Central memory CD8-positive, alpha-beta T cell (primary cell): ENCODE measurements at regions not wholly inside any gene's neighbourhood (a gene's known extent, or its start where the extent isn't known, plus 50 kb on each side); places are given as distances from the start of the nearest gene placed in this dataset.
"Not testable (repeated sequence)": the region's sequence is repeated elsewhere in the genome, so short reads cannot be mapped to it uniquely, and the experiment has no call there.

Source experiments
- ATAC-seq: fragments of 150-1000 bp; cut with Tn5 transposase; replicated peaks from 2 replicates; pipeline ENCODE4 v1.10.0; 2022; ENCODE audit warnings: mild to moderate bottlenecking, moderate FRiP score, moderate number of reproducible peaks; ENCODE audit not compliant: poor library complexity, severe bottlenecking; ENCODE audit errors: extremely low read depth
- DNase-seq, 2 donors: peaks; one replicate each; pipeline ENCODE4 v3.0.0; 2021; ENCODE audit warnings: low spot score in 2 of 2
- H3K27ac Mint-ChIP-seq: one replicate; pipeline ENCODE4 v1.8.0; 2022; ENCODE audit warnings: low read depth, mild to moderate bottlenecking, moderate library complexity, mixed read lengths
- H3K27me3 Mint-ChIP-seq: one replicate; pipeline ENCODE4 v1.8.0; 2022; ENCODE audit warnings: mixed read lengths
- H3K36me3 Mint-ChIP-seq: one replicate; pipeline ENCODE4 v1.8.0; 2022; ENCODE audit warnings: mild to moderate bottlenecking, moderate library complexity, mixed read lengths; ENCODE audit not compliant: insufficient read depth
- H3K4me1 Mint-ChIP-seq: one replicate; pipeline ENCODE4 v1.8.0; 2022; ENCODE audit warnings: mixed read lengths
- H3K4me3 Mint-ChIP-seq: one replicate; pipeline ENCODE4 v1.8.0; 2022; ENCODE audit warnings: mild to moderate bottlenecking, moderate library complexity, mixed read lengths
- H3K9me3 Mint-ChIP-seq: one replicate; pipeline ENCODE4 v1.8.0; 2022; ENCODE audit warnings: mixed read lengths

DNA sequence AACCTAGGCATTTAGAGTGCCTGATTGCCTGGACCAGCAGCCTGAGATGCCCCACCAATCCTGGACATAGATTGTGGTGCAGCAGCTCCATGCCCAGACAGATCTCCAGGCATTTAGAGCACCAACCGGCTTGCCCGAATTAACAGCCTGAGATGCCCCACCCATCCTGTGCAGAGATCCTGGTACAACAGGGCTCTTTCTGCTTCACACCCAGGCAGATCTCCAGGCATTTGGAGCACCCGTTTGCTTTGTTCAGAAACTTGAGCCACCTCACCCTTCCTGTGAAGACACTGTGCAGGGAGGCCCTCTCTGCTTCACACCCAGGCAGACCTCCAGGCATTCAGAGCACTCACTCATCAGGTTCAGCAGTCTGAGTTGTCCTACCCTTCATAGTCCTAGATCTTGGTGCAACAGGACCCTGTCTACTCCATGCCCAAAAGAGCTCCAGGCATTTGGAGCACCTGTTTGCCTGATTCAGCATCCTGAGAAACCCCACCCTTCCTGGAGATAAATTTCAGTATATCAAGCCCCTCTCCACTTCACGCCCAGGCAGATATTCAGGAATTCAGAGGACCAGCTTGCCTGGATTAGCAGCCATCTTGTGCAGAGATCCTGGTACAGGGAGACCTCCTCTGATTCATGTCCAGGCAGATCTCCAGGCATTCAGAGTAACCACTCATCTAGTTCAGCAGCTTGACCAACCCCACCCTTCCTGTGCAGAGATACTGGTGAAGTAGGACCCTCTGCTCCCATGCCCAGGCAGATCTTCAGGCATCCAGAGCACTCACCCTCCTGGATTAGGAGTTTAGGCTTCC lies 189.2 kb upstream of the FERMT1 start:
- Mint-ChIP-seq H3K4me1 (no peaks in the 10 kb centered on the region), H3K27ac (no peak overlapping the region), H3K4me3 (no peak overlapping the region), H3K27me3 (no peaks in the 10 kb centered on the region), H3K9me3 (peaks cover 20% of the 10 kb centered on the region), H3K36me3 (peaks cover 1% of the 10 kb centered on the region)
- ATAC-seq (no peak), DNase-seq (no peak)

- ATAC-seq, result no peak
- H3K27me3 Mint-ChIP-seq, result no peaks in the 10 kb centered on the region
- peaks cover 1% of the 10 kb centered on the region for H3K36me3 Mint-ChIP-seq
- no peak overlapping the region for H3K4me3 Mint-ChIP-seq
- H3K27ac Mint-ChIP-seq, result no peak overlapping the region
- H3K4me1 Mint-ChIP-seq, result no peaks in the 10 kb centered on the region
- H3K9me3 Mint-ChIP-seq, result peaks cover 20% of the 10 kb centered on the region
- DNase-seq, result no peak
Observed at GRCh38 chr20:6311097-6311496, 188.3 kb upstream of the FERMT1 start.

- H3K4me1 Mint-ChIP-seq, result no peaks in the 10 kb centered on the region
- no peak overlapping the region for H3K4me3 Mint-ChIP-seq
- H3K9me3 Mint-ChIP-seq, result peaks cover 11% of the 10 kb centered on the region
- no peak overlapping the region for H3K27ac Mint-ChIP-seq
- no peaks in the 10 kb centered on the region for H3K27me3 Mint-ChIP-seq
- H3K36me3 Mint-ChIP-seq, result no peaks in the 10 kb centered on the region
- ATAC-seq (no peak), DNase-seq (no peak)
Observed at GRCh38 chr20:6305536-6305935, 182.7 kb upstream of the FERMT1 start.

GRCh38 chr20:6302041-6302440 lies 179.2 kb upstream of the FERMT1 start:
- H3K4me3 Mint-ChIP-seq, result no peak overlapping the region
- H3K9me3 Mint-ChIP-seq, result peaks cover 4% of the 10 kb centered on the region
- no peaks in the 10 kb centered on the region for H3K4me1 Mint-ChIP-seq
- DNase-seq (no peak), ATAC-seq (no peak)
- no peaks in the 10 kb centered on the region for H3K36me3 Mint-ChIP-seq
- H3K27me3 Mint-ChIP-seq, result no peaks in the 10 kb centered on the region
- no peak overlapping the region for H3K27ac Mint-ChIP-seq

GRCh38 chr20:6299456-6299855 lies 176.6 kb upstream of the FERMT1 start:
- Mint-ChIP-seq H3K4me3 (no peak overlapping the region), H3K36me3 (no peaks in the 10 kb centered on the region), H3K27ac (no peak overlapping the region), H3K9me3 (peaks cover 12% of the 10 kb centered on the region), H3K27me3 (no peaks in the 10 kb centered on the region), H3K4me1 (no peaks in the 10 kb centered on the region)
- DNase-seq (no peak), ATAC-seq (no peak)

- H3K9me3 Mint-ChIP-seq, result peaks cover 7% of the 10 kb centered on the region
- ATAC-seq (no peak), DNase-seq (no peak)
- no peaks in the 10 kb centered on the region for H3K27me3 Mint-ChIP-seq
- H3K4me1 Mint-ChIP-seq, result no peaks in the 10 kb centered on the region
- no peak overlapping the region for H3K27ac Mint-ChIP-seq
- no peaks in the 10 kb centered on the region for H3K36me3 Mint-ChIP-seq
- H3K4me3 Mint-ChIP-seq, result no peak overlapping the region
Observed at GRCh38 chr20:6298049-6298448, 175.2 kb upstream of the FERMT1 start.

DNA sequence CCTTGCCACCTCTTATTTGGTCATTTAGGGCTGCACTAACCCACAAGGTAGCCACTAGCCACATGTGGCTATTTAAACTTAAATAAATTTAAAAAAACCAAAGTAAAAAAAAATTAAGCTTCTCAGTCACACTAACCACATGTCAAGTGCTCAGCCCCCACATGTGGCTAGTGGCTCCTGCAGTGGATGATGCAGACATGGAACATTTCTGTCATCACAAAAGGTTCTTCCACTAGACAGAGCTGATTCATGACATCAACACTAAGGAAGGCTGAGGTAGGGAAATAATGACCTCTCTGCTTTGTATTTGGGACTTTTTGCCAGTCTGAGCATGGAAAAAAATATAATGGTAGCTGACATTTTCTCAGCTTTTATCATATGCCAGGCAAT lies 173.0 kb upstream of the FERMT1 start:
- Mint-ChIP-seq H3K36me3 (no peaks in the 10 kb centered on the region), H3K27ac (no peak overlapping the region), H3K9me3 (peaks cover 7% of the 10 kb centered on the region), H3K27me3 (no peaks in the 10 kb centered on the region), H3K4me1 (no peaks in the 10 kb centered on the region), H3K4me3 (no peak overlapping the region)
- ATAC-seq (no peak), DNase-seq (no peak)

GRCh38 chr20:6295127-6295866 lies 172.5 kb upstream of the FERMT1 start:
- ATAC-seq, result no peak
- no peaks in the 10 kb centered on the region for H3K36me3 Mint-ChIP-seq
- H3K4me1 Mint-ChIP-seq, result no peaks in the 10 kb centered on the region
- no peaks in the 10 kb centered on the region for H3K27me3 Mint-ChIP-seq
- no peak overlapping the region for H3K4me3 Mint-ChIP-seq
- no peak overlapping the region for H3K27ac Mint-ChIP-seq
- no peak for DNase-seq
- H3K9me3 Mint-ChIP-seq, result peaks cover 7% of the 10 kb centered on the region

DNA sequence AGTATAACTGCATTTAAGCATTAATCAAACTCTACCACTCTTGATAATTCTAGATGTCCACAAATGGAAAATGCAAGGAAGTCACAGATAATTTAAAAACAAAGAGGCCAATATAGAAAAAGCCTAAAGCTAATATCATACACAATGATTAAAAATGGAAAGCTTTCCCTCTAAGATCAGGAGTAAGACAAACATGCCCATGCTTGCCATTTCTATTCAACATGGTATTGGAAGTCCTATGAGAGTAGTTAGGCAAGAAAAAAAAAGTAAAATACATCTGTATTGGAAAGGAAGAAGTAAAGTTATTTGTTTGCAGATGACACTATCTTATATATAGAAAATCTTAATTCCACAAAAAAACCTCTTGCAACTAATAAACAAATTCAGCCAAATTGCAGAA lies 164.6 kb upstream of the FERMT1 start:
- H3K9me3 Mint-ChIP-seq, result peaks cover 4% of the 10 kb centered on the region
- no peaks in the 10 kb centered on the region for H3K36me3 Mint-ChIP-seq
- H3K27ac Mint-ChIP-seq, result no peak overlapping the region
- no peak for ATAC-seq
- H3K27me3 Mint-ChIP-seq, result no peaks in the 10 kb centered on the region
- no peak overlapping the region for H3K4me3 Mint-ChIP-seq
- H3K4me1 Mint-ChIP-seq, result no peaks in the 10 kb centered on the region
- no peak for DNase-seq

DNA sequence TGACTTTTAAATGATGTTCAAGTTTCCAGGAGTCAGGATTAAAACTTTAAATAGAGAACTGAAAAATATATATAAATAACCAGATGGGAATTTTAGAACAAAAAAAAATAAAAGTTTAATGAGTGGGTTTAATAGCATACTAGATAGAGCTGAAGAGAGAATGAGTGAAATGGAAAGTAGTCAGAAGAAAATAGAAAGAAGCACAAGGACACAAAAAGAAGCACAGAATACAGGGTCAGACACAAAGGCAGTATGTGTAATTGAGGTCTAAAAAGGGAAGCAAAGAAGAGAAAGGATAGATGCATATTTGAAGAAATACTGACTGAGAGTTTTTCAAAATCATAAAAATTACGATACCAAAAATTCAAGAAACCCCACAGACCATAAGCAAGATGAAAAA lies 159.8 kb upstream of the FERMT1 start:
- Mint-ChIP-seq H3K27me3 (no peaks in the 10 kb centered on the region), H3K27ac (no peak overlapping the region), H3K36me3 (no peaks in the 10 kb centered on the region), H3K9me3 (peaks cover 6% of the 10 kb centered on the region), H3K4me1 (no peaks in the 10 kb centered on the region), H3K4me3 (no peak overlapping the region)
- DNase-seq, result no peak
- ATAC-seq, result no peak

DNA sequence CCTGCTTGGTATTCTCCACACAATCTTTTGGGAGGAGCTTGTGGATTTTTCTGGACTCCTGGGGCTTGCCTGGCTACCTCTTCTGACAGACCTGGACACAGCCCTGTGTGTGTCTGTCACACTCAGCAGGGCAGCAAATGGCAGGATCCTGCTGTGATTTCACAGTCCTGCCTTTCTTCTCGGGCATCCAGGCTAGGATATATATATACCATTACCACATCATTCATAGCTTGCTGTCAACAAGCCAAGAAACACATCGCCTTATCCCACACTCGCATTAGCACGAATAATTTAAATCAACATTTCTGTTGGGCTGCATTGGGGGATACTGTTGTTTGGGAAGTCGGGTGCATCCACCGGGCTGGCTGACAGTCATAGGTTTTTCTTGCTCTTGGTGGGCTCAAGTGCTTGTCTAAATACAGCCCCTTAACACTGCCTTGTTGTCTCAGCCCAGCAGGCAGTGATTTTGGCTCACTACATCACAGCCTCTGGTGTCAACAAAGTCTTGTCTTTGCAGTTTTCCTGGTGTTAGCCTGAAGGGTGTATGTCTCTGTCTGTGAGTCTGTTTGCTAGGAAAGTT lies 154.9 kb upstream of the FERMT1 start:
- no peaks in the 10 kb centered on the region for H3K4me1 Mint-ChIP-seq
- H3K4me3 Mint-ChIP-seq, result no peak overlapping the region
- ATAC-seq (no peak), DNase-seq (no peak)
- no peaks in the 10 kb centered on the region for H3K36me3 Mint-ChIP-seq
- peaks cover 4% of the 10 kb centered on the region for H3K9me3 Mint-ChIP-seq
- no peaks in the 10 kb centered on the region for H3K27me3 Mint-ChIP-seq
- no peak overlapping the region for H3K27ac Mint-ChIP-seq

DNA sequence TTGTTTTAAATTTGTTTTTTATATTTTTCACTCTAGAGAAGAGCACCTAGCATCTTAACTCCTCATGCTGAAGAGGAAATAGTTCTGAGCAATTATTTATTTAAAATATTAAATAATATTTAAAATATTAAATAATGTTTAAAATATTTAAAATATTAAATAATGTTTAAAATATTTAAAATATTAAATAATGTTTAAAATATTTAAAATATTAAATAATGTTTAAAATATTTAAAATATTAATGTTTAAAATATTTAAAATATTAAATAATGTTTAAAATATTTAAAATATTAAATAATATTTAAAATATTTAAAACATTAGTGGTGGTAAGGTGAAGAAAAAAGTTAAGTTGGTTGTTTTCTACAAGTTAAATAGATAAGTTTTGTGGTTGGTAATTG lies 147.6 kb upstream of the FERMT1 start:
- H3K27me3 Mint-ChIP-seq, ATAC-seq, H3K9me3 Mint-ChIP-seq, H3K4me1 Mint-ChIP-seq, DNase-seq, H3K4me3 Mint-ChIP-seq, H3K36me3 Mint-ChIP-seq, H3K27ac Mint-ChIP-seq: not testable (repeated sequence)
